OCI-LY1 (cell line): ENCODE measurements at regions not wholly inside any gene's neighbourhood (a gene's known extent, or its start where the extent isn't known, plus 50 kb on each side); places are given as distances from the start of the nearest gene placed in this dataset.

ENCODE experiments used
- H2AFZ ChIP-seq: fragments of 200-600 bp; sonication (generic), shearing (Covaris generic); 2 replicates; pipeline ENCODE4 v1.6.0; 2014; ENCODE audit warnings: antibody characterized with exemption, mild to moderate bottlenecking, low read length
- H3F3A ChIP-seq: fragments of 200-600 bp; sonication (generic), shearing (Covaris generic); 2 replicates; pipeline ENCODE4 v1.6.0; 2014; ENCODE audit warnings: mild to moderate bottlenecking, antibody characterized with exemption, low read length, moderate library complexity; ENCODE audit not compliant: insufficient read depth
- H3K27ac ChIP-seq: fragments of 200-600 bp; sonication (generic); 2 replicates; pipeline ENCODE4 v1.5.1; 2014; ENCODE audit warnings: low read length, mixed run types, mild to moderate bottlenecking, low read depth; ENCODE audit not compliant: poor library complexity, severe bottlenecking
- H3K27me3 ChIP-seq: fragments of 200-600 bp; sonication (generic); 2 replicates; pipeline ENCODE4 v1.6.0; 2014; ENCODE audit warnings: antibody characterized with exemption, mild to moderate bottlenecking, low read length, moderate library complexity; ENCODE audit not compliant: insufficient read depth
- H3K36me3 ChIP-seq: fragments of 200-600 bp; sonication (generic); 2 replicates; pipeline ENCODE4 v1.6.1; 2014; ENCODE audit warnings: mild to moderate bottlenecking, antibody characterized with exemption, low read length, moderate library complexity, mixed read lengths; ENCODE audit not compliant: insufficient read depth
- H3K4me1 ChIP-seq: fragments of 200-600 bp; sonication (generic); 2 replicates; pipeline ENCODE4 v1.5.1; 2014; ENCODE audit warnings: mild to moderate bottlenecking, low read length, moderate library complexity; ENCODE audit not compliant: insufficient read depth, severe bottlenecking
- H3K4me2 ChIP-seq: fragments of 200-600 bp; sonication (generic), shearing (Covaris generic); 2 replicates; pipeline ENCODE4 v1.6.1; 2014; ENCODE audit warnings: low read length
- H3K4me3 ChIP-seq: fragments of 200-600 bp; sonication (generic); 2 replicates; pipeline ENCODE4 v1.5.1; 2014; ENCODE audit warnings: low read length, low read depth, mild to moderate bottlenecking, mixed read lengths; ENCODE audit not compliant: poor library complexity, severe bottlenecking
- H3K79me2 ChIP-seq: fragments of 200-600 bp; shearing (Covaris generic); 2 replicates; pipeline ENCODE4 v1.6.1; 2016; ENCODE audit warnings: mixed run types, low read length, mixed read lengths; ENCODE audit not compliant: insufficient read depth
- H3K9ac ChIP-seq: fragments of 200-600 bp; sonication (generic), shearing (Covaris generic); 2 replicates; pipeline ENCODE4 v1.6.1; 2014; ENCODE audit warnings: mild to moderate bottlenecking, low read length, mixed read lengths
- H3K9me2 ChIP-seq: fragments of 200-600 bp; sonication (generic), shearing (Covaris generic); 2 replicates; pipeline ENCODE4 v1.6.1; 2014; ENCODE audit warnings: low read depth, mild to moderate bottlenecking, low read length, mixed read lengths
- H3K9me3 ChIP-seq: fragments of 200-600 bp; shearing (Covaris generic); 2 replicates; pipeline ENCODE4 v1.6.1; 2014; ENCODE audit warnings: low read length, mixed read lengths
- H4K20me1 ChIP-seq: fragments of 200-600 bp; sonication (generic), shearing (Covaris generic); 2 replicates; pipeline ENCODE4 v1.6.0; 2016; ENCODE audit warnings: mild to moderate bottlenecking, low read length; ENCODE audit not compliant: insufficient read depth
- CTCF ChIP-seq: fragments of 200-600 bp; sonication (generic), shearing (Covaris generic); IDR thresholded peaks from 2 replicates; pipeline ENCODE4 v1.5.1; 2017; ENCODE audit warnings: mild to moderate bottlenecking, antibody characterized with exemption, low read length, moderate library complexity, mixed read lengths
- EZH2 ChIP-seq: fragments of 200-600 bp; sonication (generic), shearing (Covaris generic); IDR thresholded peaks from 2 replicates; pipeline ENCODE4 v1.8.0; 2017; ENCODE audit warnings: borderline replicate concordance, mixed run types, mild to moderate bottlenecking, antibody characterized with exemption, low read length, moderate library complexity, mixed read lengths

- H3K9me3 ChIP-seq = no peaks in the 10 kb centered on the region
- H3K79me2 ChIP-seq = no peaks in the 10 kb centered on the region
- H4K20me1 ChIP-seq = no peaks in the 10 kb centered on the region
- H3K9ac ChIP-seq = no peak overlapping the region
- TF ChIP-seq EZH2 (no peak), CTCF (no peak)
- no peak overlapping the region for H3K4me3 ChIP-seq
- no peaks in the 10 kb centered on the region for H3K9me2 ChIP-seq
- H3K4me1 ChIP-seq = peaks cover 38% of the 10 kb centered on the region
- H3F3A ChIP-seq = 0 out of 2 replicates have a peak, but pooled peaks cover 4% of the 10 kb centered on the region
- no peaks in the 10 kb centered on the region for H3K36me3 ChIP-seq
- H3K27ac ChIP-seq = no peak overlapping the region
- peak overlapping the region; percentile 59; the same call in 1 of the 2 replicates for H2AFZ ChIP-seq
- no peaks in the 10 kb centered on the region for H3K27me3 ChIP-seq
- H3K4me2 ChIP-seq = no peak overlapping the region
Measured at GRCh38 chr3:519026-519425, 322.5 kb downstream of the CHL1 start.

GRCh38 chr3:522888-523287 is 326.3 kb downstream of the CHL1 start:
- Histone ChIP-seq H3K36me3 (no peaks in the 10 kb centered on the region), H3K27ac (peak overlapping the region; percentile 94), H3K4me2 (peak overlapping the region; percentile 40), H3K4me1 (peaks cover 67% of the 10 kb centered on the region), H3K9me3 (no peaks in the 10 kb centered on the region), H3K4me3 (no peak overlapping the region), H2AFZ (no peak overlapping the region), H3K9ac (peak overlapping the region; percentile 63), H3K9me2 (no peaks in the 10 kb centered on the region), H3K79me2 (no peaks in the 10 kb centered on the region), H3F3A (0 out of 2 replicates have a peak, but pooled peaks cover 4% of the 10 kb centered on the region), H3K27me3 (no peaks in the 10 kb centered on the region), H4K20me1 (no peaks in the 10 kb centered on the region)
- TF ChIP-seq EZH2 (no peak), CTCF (no peak)

GRCh38 chr3:525415-525814 is 328.9 kb downstream of the CHL1 start:
- no peak for TF ChIP-seq EZH2
- no peak for TF ChIP-seq CTCF
- 0 out of 2 replicates have a peak overlapping the region, but pooled peaks have one; percentile 7 for H2AFZ ChIP-seq
- no peak overlapping the region for H3K4me3 ChIP-seq
- peaks cover 65% of the 10 kb centered on the region for H3K4me1 ChIP-seq
- no peaks in the 10 kb centered on the region for H3K79me2 ChIP-seq
- no peaks in the 10 kb centered on the region for H3K36me3 ChIP-seq
- no peaks in the 10 kb centered on the region for H3K9me2 ChIP-seq
- peak overlapping the region; percentile 25 for H3K9ac ChIP-seq
- H3K27ac ChIP-seq = peak overlapping the region; percentile 94
- H4K20me1 ChIP-seq = no peaks in the 10 kb centered on the region
- no peaks in the 10 kb centered on the region for H3K27me3 ChIP-seq
- H3K4me2 ChIP-seq = peak overlapping the region; percentile 24; the same call in 1 of the 2 replicates
- H3K9me3 ChIP-seq = peaks cover 2% of the 10 kb centered on the region; the same call in 1 of the 2 replicates
- H3F3A ChIP-seq = 0 out of 2 replicates have a peak, but pooled peaks cover 4% of the 10 kb centered on the region
